Hypothalamus (tissue), 51 donors: ENCODE measurements at regions not wholly inside any gene's neighbourhood (a gene's known extent, or its start where the extent isn't known, plus 50 kb on each side); places are given as distances from the start of the nearest gene placed in this dataset.
"Not testable (repeated sequence)": the region's sequence is repeated elsewhere in the genome, so short reads cannot be mapped to it uniquely, and the experiment has no call there.

ENCODE experiments used
- DNase-seq, 51 donors: peaks; one replicate each; lab custom pipeline; 2025; lab: John Stamatoyannopoulos, UW

- no peak for DNase-seq
These were observed 130.4 kb upstream of the PAK3 start for GRCh38 chrX:110965409-110966090.

GRCh38 chrX:110964786-110965185 lies 131.2 kb upstream of the PAK3 start:
- DNase-seq, result peak in 33 of 51 donors; percentile 0 to 56 (median 7)

- DNase-seq, result no peak
These were observed 133.5 kb upstream of the PAK3 start for GRCh38 chrX:110962451-110962850.

- no peak for DNase-seq
These were observed 140.3 kb upstream of the PAK3 start for GRCh38 chrX:110955706-110956105.

- no peak for DNase-seq
These were observed 141.4 kb upstream of the PAK3 start for GRCh38 chrX:110954428-110955100.

- no peak for DNase-seq
These were observed 144.3 kb upstream of the PAK3 start for GRCh38 chrX:110951472-110952269.

- DNase-seq, result peak in 9 of 51 donors; percentile 1 to 28 (median 8)
These were observed 149.4 kb upstream of the CHRDL1 start for GRCh38 chrX:110944751-110945675.

- peak in 21 of 51 donors; percentile 0 to 43 (median 8) for DNase-seq
These were observed 148.7 kb upstream of the CHRDL1 start for GRCh38 chrX:110944311-110944750.

GRCh38 chrX:110941906-110942305 lies 146.3 kb upstream of the CHRDL1 start:
- DNase-seq, result peak in 1 of 51 donors; percentile 7

- no peak for DNase-seq
These were observed 143.5 kb upstream of the CHRDL1 start for GRCh38 chrX:110938977-110939732.

GRCh38 chrX:110924871-110925270 lies 129.3 kb upstream of the CHRDL1 start:
- no peak for DNase-seq

GRCh38 chrX:110920991-110921390 lies 125.4 kb upstream of the CHRDL1 start:
- DNase-seq, result no peak

GRCh38 chrX:110915570-110915969 lies 120.0 kb upstream of the CHRDL1 start:
- DNase-seq, result no peak

GRCh38 chrX:110915111-110915510 lies 119.5 kb upstream of the CHRDL1 start:
- no peak for DNase-seq

GRCh38 chrX:110914281-110914680 lies 118.7 kb upstream of the CHRDL1 start:
- no peak for DNase-seq

GRCh38 chrX:110904747-110905146 lies 109.1 kb upstream of the CHRDL1 start:
- DNase-seq, result not testable (repeated sequence)

- no peak for DNase-seq
These were observed 86.4 kb upstream of the CHRDL1 start for GRCh38 chrX:110881971-110882370.

GRCh38 chrX:110877326-110877725 lies 81.7 kb upstream of the CHRDL1 start:
- DNase-seq, result no peak

GRCh38 chrX:110871839-110872238 lies 76.2 kb upstream of the CHRDL1 start:
- no peak for DNase-seq

GRCh38 chrX:110866421-110866820 lies 70.8 kb upstream of the CHRDL1 start:
- no peak for DNase-seq
